Astrocyte of the cerebellum (primary cell): ENCODE measurements at regions not wholly inside any gene's neighbourhood (a gene's known extent, or its start where the extent isn't known, plus 50 kb on each side); places are given as distances from the start of the nearest gene placed in this dataset.
A peak's percentile ranks its signal among the peaks of the same experiment; 100 is the strongest.
"Not testable (repeated sequence)": the region's sequence is repeated elsewhere in the genome, so short reads cannot be mapped to it uniquely, and the experiment has no call there.

ENCODE experiments used
- DNase-seq: peaks from one replicate; pipeline ENCODE4 v3.0.0-alpha.2; 2011; ENCODE audit warnings: low read depth
- H3K4me3 ChIP-seq: 2 replicates; pipeline ENCODE4 v1.5.1; 2011; ENCODE audit warnings: mild to moderate bottlenecking, low read depth, low read length, moderate library complexity
- in situ Hi-C: cut with HindIII; loops from 2 replicates; pipeline ENCODE4 v1.10.0; 2017; ENCODE audit warnings: low sequenced_read_pairs
- TF ChIP-seq, protein P1 (sequence below): IDR thresholded peaks from 2 replicates; pipeline ENCODE4 v1.5.1; 2012; ENCODE audit warnings: low read length, low read depth, moderate library complexity, mild to moderate bottlenecking; ENCODE audit errors: missing control alignments

- no peak overlapping the region for H3K4me3 ChIP-seq
- TF ChIP-seq, protein P1, sequence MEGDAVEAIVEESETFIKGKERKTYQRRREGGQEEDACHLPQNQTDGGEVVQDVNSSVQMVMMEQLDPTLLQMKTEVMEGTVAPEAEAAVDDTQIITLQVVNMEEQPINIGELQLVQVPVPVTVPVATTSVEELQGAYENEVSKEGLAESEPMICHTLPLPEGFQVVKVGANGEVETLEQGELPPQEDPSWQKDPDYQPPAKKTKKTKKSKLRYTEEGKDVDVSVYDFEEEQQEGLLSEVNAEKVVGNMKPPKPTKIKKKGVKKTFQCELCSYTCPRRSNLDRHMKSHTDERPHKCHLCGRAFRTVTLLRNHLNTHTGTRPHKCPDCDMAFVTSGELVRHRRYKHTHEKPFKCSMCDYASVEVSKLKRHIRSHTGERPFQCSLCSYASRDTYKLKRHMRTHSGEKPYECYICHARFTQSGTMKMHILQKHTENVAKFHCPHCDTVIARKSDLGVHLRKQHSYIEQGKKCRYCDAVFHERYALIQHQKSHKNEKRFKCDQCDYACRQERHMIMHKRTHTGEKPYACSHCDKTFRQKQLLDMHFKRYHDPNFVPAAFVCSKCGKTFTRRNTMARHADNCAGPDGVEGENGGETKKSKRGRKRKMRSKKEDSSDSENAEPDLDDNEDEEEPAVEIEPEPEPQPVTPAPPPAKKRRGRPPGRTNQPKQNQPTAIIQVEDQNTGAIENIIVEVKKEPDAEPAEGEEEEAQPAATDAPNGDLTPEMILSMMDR = no peak
- in situ Hi-C loops = no loop called here
- DNase-seq = peak; percentile 9
These were observed 446.3 kb downstream of the ADCYAP1 start for GRCh38 chr18:1350931-1351450.

DNA sequence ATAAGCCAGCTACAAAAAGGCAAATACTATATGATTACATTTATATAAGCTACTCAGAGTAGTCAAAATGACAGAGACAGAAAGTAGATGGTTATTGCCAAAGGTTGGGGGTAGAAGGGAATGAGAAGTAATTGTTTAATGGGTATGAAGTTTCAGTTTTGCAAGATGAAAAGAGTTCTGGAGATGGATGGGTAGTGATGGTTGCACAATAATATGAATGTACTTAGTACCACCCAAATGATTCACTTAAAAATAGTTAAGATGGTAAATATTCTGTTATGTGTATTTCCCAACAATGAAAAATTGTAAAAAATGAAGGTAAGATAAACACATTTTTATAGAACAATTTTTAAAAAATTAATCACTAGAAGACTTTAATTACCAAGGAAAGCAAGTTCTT is 448.4 kb downstream of the ADCYAP1 start:
- no peak overlapping the region for H3K4me3 ChIP-seq
- DNase-seq = no peak
- TF ChIP-seq, protein P1 = no peak
- in situ Hi-C loops = no loop called here

DNA sequence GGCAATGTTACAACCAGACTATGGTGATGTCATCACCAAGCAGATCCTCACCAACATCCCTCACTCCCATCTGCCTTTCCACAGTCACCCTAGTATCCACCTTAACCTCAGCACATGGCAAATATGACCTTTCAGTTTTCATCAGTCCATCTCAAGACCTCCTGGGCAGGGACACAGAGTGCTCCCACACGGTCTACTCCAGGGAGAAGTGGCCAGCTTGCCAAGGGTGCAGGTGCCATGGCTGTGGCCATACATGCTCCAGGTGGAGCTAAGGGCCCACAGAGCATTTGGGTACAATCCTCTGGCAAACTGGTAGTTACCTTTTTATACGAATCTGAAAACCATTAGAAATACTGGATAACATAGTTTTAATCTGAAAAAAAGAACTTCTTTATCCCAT is 453.1 kb downstream of the ADCYAP1 start:
- in situ Hi-C loops = no loop called here
- TF ChIP-seq, protein P1 = no peak
- H3K4me3 ChIP-seq = no peak overlapping the region
- no peak for DNase-seq

DNA sequence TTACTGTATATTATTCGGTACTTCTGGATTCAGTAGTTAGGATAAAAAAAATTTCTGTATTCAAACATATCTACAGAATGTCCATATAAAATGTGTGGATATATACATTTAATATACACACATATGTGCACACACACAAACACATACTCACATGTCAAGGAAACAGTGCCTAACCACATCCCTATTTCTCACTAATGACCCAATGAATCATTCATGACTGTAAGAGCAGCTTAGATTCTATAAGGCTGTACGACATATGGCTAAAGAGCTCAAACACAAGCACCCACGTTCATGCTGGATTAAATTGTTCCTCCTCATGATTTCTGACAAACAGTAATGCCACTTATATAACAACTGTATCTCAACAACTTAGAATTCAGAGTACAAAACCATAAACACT is 457.3 kb downstream of the ADCYAP1 start:
- DNase-seq = no peak
- in situ Hi-C loops = no loop called here
- TF ChIP-seq, protein P1 = no peak
- no peak overlapping the region for H3K4me3 ChIP-seq

DNA sequence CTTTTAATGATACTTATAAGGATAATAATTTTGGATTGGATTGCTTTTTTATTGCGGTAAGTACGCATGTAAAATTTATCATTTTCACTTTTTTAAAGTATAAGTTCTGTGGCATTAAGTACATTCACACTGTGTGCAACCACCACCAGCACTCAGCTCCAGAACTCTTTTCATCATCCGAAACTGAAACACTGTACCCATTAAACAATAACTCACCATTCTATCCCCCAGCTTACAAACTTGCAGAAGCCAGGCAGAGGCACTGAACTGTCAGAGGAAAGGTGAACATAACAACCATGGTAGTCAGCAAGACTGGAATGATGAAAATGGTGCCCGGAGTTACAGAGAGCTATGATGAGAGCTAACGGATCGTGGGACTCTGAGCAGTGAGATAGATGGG is 465.9 kb downstream of the ADCYAP1 start:
- in situ Hi-C loops = no loop called here
- TF ChIP-seq, protein P1 = no peak
- no peak overlapping the region for H3K4me3 ChIP-seq
- no peak for DNase-seq

GRCh38 chr18:1371724-1372123 is 467.1 kb downstream of the ADCYAP1 start:
- in situ Hi-C loops = no loop called here
- no peak for DNase-seq
- TF ChIP-seq, protein P1 = no peak
- H3K4me3 ChIP-seq = no peak overlapping the region

- no peak overlapping the region for H3K4me3 ChIP-seq
- TF ChIP-seq, protein P1 = no peak
- no peak for DNase-seq
- in situ Hi-C loops = no loop called here
These were observed 478.8 kb downstream of the ADCYAP1 start for GRCh38 chr18:1383465-1383864.

DNA sequence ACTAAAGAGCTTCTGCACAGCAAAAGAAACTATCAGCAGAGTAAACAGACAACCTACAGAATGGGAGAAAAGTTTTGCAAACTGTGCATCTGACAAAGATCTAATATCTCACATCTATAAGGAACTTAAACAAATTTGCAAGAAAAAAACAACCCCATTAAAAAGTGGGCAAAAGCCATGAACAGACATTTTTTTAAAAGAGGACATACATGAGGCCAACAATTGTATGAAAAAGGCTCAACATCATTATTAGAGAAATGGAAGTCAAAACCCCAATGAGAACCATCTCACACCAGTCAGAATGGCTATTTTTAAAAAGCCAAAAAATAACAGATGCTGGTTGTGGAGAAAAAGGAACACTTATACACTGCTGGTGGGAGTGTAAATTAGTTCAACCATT is 483.8 kb downstream of the ADCYAP1 start:
- H3K4me3 ChIP-seq, DNase-seq, in situ Hi-C loops: not testable (repeated sequence)
